HG02870 (cell line): ENCODE measurements at regions not wholly inside any gene's neighbourhood (a gene's known extent, or its start where the extent isn't known, plus 50 kb on each side); places are given as distances from the start of the nearest gene placed in this dataset.
A peak's percentile ranks its signal among the peaks of the same experiment; 100 is the strongest.

ENCODE experiments used
- ATAC-seq: cut with Tn5 transposase; IDR thresholded peaks from one replicate; pipeline ENCODE4 v1.9.1; 2021; ENCODE audit warnings: mild to moderate bottlenecking, moderate library complexity; ENCODE audit not compliant: unreplicated experiment

DNA sequence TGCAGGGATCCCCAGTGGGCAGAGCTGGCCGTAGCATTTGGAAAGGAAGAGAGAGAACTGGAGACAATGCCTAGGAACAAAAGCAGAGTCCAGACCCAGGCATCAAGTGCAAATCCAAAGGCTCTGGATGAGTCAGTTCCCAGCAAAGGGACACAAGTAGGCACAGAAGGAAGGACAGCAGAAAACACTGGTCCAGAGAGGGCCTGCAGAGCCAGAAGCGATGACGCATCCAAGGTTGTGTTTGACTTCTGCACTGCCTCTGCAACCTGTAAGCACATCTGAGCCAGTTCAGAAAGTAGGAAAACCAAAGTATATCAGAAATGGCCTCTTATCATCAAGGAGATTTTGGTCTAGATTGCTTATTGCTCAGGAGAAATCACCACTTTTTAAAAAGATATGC is 604.5 kb downstream of the FGF9 start:
- ATAC-seq = no peak

DNA sequence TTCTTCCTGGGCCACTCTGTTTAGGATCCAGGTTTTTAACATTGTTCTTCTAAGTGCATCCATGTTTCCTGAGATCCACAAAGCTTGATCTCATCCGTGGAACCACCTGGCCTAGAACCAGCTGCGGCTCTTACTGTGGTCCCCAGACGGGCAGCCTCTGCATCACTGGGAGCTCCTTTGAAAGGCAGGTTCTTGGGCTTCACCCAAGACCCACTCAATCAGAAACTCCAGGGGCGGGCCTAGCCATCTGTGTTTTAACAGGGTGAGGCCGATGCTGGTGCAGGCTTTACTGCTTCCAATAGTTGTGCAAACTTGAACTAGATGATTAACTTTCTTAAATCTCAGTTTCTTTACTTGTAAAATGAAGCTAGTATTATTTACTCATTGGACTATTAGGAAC is 605.7 kb downstream of the FGF9 start:
- ATAC-seq = no peak

DNA sequence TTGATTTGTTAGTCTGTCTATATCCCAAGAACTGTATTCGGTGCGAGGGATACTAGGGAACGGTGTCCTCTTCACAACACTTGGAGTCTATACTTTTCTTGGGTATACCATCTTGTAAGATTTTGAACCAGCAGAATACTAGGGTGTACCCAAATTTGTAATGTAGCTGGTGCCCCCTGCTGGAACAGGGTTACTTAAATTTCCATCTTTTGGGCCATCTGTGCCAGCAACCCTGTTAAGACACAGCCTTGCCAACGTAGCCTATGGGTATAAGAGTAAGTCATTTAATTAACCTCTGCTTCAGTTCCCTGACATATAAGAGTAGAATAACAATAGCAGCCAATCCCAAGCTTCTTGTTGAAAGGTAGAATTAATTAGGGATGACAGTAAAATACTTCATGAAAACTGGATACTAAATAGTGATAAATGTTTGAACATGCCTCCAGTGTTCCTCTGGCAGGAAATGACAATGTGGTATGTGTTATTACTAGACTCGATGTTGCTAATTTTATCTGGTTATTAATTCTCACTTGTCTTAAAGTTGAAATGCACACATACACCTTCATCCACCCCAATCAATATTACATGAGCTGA is 607.6 kb downstream of the FGF9 start:
- ATAC-seq = peak; percentile 59

DNA sequence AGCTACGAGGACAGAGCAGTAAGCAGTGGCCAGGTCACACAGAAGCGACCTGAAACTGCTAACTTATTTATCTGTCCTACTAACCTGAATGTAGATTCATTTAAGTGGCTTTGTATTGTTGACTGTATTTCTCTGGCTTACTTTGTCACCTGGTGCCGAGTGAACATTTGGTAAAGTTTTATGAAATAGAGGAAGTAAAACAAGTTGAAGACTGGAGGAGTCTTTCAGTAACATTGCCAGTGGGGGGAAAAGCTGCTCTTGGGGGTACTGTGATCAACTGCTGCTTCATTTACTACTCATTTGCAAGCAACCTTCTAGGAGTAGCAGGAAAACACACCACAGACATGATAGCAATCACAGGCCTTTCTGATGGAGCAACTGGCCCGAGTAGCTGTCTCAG is 615.0 kb downstream of the FGF9 start:
- ATAC-seq = no peak

DNA sequence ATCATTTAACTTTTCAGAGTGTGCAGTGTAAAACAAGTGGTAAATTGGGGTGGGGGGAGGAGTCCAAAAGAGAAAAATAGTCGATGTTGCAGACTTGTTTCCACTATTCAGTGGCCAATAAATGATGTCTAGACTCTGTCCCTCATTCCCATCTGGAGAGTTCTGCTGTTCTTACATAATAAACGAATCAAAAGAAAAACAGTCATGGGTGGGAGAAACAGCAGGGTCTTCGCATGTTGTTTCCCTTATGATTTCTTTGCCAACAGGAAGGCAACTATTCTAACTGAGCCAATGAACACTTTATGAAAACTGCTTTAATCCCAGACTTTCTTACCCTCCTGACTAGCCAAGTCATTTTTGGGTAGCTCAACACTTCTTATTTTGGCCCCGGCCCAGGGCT is 615.5 kb downstream of the FGF9 start:
- ATAC-seq = no peak

DNA sequence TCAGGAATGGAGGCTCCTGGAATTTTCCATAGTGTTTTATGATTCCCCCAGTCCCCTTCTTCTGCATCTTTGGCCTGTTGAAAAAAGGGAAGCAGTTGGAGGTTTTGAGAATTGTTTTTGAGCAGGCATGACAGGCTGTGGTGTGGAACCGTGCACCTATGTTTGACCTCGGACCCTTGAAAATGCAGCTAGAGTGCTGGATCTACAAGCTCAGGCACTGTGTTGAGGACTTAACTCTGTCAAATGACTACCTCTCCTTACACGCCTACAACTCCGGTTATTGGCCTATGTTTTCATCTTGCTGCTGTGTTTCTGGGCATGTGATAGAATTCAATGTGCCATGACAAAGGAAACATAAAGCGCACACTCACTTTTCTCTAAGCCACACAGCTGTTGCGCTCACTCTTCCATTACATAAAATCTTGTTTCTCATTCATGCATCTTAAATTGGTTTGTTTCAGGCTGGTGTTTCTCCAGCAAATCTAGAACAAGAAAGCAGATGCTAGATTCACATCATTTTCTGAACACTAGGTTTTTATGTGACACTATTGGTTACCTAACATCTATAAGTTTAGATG is 616.6 kb downstream of the FGF9 start:
- no peak for ATAC-seq

DNA sequence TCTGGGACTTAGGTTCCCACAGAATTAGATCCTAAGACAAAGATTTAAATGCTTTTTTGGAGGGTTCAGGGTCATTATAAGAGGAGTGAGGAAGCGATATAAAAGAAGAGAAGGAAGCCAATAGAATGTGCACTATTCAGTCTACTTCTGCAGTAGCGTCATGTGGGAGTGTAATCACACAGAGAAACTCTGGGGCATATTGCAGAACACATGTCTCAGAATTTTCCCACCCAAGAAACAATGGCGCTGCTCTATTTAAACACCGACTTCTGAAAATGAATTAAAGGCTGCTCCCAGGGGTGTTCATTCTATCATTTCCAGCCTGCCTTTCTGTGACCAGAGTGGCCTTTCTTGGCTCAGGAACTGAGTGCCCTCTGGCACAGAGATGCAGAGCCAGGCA is 617.6 kb downstream of the FGF9 start:
- ATAC-seq = no peak

DNA sequence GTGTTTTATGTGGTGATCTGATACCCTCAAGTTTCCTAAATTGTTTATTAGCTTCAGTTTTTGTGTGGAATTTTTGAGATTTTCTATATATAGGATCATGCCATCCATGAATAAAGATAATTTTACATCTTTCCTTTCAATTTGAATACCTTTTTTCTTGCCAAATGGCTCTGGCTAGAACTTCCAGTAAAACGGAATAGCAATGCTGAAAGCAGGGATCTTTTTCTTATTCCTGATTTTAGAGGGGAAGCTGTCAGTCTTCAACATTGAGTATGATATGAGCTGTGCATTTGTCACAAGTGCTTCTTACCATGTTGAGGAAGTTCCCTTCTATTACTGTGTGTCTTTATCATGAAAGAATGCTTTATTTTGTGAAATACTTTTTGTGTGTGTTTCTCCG is 618.8 kb downstream of the FGF9 start:
- ATAC-seq = no peak

DNA sequence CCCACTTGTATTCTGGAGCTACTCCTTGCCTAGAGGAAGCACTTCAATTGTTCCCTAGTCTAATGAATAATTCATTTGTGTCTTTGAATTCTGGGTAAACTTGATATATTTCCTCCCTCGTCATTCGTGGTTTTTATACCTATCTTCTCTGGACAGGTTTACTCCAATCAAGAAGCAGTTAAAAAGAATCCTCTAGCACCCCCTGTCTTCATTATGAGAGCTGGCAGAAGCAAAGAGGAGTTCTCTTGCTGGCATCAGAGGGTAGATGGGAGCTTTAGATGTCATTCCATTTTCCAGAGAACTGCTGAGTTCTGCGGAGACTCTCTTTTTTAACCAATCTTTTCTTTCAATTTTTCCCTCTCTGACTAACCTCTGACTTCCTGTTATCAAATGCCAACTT is 627.7 kb downstream of the FGF9 start:
- ATAC-seq = no peak

DNA sequence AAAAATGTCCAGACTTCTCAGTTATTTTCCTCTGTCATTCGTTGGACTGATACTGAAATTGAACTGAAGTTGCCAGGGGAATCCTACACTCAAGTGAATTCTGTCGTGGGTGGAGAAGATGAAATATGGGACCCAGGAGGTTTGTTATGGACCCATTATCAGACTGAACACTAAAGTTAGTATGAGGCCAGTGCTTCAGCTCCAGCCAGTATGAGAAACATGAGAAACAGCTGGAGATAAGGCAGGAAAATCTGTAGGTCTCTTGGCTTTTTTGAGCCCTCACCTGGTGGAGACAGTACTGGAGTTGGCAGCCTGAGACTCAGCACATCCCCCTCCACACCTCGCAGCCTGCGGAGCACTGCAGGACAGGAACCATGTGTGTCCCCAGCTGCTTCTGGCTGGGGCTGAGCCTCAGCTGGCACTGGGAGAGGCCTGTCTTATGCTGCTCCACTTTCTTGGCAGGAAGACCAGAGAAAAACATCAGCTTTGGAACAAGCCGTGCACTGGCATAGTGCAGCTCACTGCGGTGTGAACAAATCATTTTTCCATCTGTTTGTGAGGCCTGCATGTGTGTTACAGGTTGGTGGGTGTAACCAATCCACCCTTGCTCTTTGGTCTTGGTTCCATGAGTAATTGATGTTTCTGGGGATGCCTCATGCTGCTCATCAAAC is 641.0 kb downstream of the FGF9 start:
- no peak for ATAC-seq

DNA sequence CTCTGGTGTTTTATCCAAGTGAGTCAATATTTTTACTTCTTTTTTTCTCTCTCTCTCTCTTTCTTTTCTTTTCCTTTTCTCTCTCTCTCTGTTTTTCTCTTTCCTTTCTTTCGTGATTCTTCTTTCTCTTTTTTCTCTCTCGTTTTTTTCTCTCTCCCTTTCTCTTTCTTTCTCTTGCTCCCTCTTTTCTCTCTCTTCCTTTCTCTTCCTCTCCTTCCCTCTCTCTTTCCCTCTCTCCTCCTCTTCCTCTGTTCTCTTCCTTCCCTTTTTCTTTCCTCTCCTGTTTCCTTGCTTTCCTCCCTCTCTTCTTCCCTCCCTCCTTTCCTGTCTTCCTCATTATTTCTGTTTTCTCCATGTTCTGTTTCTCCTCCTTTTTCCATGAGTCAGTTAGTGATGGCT is 641.5 kb downstream of the FGF9 start:
- ATAC-seq = no peak

DNA sequence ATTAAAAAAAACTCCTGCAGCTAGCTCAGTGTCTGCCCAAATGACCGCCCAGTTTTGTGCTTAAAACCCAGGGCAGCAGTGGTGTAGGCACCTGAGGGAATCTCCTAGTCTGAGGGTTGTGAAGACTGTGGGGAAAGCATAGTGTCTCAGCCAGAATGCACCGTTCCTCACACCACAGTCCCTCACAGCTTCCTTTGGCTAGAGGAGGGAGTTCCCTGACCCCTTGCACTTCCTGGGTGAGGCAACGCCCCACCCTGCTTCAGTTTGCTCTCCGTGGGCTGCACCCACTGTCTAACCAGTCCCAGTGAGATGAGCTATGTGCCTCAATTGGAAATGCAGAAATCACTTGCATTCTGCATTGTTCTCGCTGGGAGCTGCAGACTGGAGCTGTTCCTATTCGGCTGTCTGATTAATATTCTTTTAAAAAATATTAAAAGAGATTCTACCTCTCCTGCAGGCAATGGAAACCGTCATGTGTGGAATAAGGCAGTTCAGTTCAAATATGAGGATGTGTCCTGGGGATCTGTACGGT is 645.7 kb downstream of the FGF9 start:
- no peak for ATAC-seq

DNA sequence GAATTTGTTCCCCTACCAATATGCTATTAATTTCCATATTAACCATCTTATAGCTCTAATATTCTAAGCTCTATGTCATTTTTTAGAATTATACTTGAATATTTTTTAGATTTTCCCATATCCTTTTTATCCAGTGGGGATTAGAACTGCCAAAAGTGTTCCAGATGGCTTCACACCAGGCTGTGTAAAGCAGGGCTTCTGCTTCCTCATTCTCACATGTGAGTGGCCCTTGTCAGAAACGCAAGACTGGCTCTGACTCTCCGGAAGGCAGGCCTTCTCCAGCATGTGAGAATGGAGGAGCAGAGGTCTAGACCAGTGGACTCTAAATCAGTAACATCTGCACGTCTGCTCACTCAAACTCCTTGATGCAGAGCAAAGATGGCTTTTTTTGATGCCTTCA is 650.1 kb downstream of the FGF9 start:
- no peak for ATAC-seq

DNA sequence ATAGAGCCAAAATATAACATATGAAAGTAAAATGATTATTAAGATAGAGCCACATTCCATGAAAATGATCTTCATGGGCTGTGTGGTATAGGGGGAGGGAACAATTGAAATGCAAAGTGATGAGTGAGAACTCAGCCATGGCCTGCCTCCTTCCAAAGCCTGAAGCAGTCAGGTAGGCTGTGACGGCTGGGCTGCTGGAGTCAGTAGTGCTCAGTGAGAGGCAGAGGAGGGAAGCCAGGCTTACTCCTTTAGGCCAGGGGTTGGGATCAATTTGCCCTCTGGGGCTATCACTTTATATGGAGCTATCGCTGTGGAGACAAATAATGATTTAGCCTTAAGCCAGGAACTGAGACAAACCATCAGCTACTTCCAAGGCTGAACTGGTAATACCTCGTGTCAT is 654.9 kb downstream of the FGF9 start:
- no peak for ATAC-seq

DNA sequence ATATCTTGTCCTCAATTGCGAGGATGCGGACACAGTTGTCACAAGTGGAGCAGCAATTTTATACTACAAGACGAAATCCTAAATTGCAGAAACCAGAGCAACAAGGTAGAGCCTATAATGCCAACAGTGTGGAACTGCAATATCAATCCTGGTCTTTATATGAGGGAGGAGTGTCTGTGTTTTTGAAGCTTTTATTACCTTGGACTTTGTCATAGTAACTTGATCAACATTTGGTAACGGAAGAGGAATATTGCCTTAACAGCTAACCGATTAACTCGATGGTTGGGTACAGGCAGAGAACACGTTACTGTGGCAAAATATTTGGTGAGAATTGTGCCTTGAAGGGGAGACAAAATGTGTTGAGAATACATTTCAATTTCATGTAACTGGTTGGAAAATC is 661.5 kb downstream of the FGF9 start:
- ATAC-seq = no peak

DNA sequence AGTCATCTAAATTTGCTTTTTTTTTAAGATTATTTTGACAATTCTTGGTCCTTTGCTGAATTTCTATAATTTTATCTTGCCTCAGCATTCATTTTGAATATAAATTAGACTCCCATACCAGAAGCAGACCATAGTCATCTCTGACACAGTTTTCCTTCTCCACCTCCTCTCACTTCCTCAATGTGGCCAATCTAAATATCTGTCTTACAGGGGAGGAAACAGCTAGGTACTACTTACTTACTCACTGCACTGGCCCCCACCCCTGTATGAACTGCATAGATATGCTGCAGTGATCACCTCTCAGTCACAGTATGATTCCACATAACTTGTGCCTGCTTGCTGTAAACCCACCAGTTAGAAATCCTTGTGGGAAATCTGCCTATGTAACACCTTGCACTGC is 665.6 kb downstream of the FGF9 start:
- ATAC-seq = peak; percentile 45

DNA sequence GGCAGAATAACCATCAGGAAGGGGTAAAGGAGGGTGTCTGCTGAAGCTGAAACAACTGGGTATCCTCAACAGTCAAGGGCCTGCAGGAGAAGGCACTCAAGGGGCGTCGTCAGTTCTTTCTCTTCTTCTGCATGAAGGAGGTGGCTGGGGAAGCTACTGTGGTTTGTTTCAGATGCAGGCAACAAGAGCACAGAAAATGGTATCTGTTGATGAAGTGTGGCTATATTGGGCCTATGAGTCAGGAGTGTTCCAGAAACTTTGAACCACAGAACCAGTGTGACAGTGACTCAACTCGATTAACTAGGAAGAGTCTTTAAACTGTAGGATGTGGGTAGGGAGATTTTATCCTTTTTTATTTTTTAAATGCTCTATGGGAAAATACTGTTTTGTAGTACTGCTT is 686.3 kb downstream of the FGF9 start:
- ATAC-seq = no peak

DNA sequence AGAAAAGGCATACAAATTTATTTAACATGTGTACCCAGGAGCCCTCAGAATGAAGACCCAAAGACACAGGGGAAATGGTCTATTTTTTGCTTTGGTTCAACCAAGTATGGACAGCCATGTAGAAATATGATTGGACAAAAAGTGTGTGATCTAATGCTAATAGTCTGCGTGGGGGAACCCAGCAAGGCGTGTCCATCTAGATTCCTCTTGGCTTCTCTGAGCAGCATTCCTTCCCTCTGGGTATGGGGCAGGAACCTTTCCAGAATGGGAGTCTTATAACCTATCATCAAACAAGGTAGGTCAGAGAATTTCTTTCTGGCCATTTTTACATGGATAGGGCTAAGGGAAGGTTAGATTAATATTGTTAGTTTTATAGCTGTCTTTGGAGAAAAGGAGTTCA is 698.2 kb downstream of the FGF9 start:
- ATAC-seq = no peak

DNA sequence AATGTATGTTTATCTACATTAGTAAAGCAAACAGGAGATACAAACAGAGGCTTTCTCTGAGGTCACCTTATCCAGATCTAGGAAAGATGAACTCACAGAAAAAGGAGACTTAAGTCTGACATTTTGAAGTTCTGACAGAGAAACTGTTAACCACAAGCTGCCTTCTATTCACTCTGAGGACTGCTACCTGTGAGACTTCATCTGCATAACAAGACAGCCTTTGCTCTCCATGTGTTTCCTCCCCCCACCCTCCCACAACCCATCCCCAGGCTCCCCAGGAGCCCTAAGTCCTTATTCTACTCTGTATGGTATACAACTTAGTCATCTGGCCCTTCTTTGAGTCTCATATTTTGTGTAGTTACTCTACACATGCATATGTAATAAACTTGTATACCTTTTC is 699.0 kb downstream of the FGF9 start:
- ATAC-seq = no peak

DNA sequence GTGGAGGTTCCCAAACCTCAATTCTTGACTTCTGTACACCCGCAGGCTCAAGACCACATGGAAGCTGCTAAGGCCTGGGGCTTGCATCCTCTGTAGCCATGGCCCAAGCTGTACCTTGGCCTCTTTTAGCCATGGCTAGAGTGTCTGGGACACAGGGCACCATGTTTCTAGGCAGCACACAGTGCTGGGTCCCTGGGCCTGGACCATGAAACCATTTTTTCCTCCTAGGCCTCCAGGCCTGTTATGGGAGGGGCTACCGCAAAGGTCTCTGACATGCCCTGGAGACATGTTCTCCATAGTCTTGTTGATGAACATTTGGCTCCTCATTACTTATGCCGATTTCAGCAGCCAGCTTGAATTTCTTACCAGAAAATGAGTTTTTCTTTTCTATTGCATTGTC is 701.4 kb downstream of the FGF9 start:
- no peak for ATAC-seq

DNA sequence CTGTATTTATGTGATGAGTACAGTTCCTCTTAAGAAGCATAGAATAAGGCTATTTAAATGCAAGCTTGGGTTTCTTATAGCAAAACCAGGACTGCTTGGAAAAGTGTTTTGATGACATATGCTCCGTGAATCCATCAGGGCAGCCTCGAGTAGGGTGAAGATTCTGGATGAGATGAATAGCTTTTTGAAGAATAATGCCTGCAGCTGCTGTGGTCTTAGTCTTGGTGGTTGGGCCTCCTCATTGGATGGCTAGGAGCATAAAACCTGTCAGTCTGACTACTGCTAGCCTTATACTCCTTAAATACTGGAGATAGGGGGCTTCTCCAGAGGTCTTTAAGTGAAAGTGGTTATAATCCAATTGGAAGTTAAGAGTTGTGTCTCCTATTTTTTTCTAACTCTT is 704.3 kb downstream of the FGF9 start:
- no peak for ATAC-seq

DNA sequence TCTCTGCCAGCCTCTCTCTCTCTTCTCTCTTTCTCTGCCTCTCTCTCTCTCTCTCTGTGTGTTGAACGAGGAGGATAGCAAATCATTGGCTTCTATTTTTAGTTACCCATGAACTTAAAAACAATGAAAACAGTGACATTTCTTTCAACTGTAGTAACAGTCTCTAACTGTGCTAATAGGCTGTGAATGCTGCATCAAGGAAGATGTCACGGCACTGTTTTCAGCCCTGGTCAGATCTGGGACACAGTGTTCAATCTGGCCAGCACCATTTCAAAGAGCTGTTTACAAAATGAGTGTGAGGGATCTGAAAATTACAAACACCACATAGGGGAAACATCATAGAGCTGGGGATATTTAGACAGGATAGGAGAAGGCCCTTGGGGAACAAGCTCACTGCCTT is 717.0 kb downstream of the FGF9 start:
- no peak for ATAC-seq
